ENCODE measurements at regions not wholly inside any gene's neighbourhood (a gene's known extent, or its start where the extent isn't known, plus 50 kb on each side); places are given as distances from the start of the nearest gene placed in this dataset.

DNA sequence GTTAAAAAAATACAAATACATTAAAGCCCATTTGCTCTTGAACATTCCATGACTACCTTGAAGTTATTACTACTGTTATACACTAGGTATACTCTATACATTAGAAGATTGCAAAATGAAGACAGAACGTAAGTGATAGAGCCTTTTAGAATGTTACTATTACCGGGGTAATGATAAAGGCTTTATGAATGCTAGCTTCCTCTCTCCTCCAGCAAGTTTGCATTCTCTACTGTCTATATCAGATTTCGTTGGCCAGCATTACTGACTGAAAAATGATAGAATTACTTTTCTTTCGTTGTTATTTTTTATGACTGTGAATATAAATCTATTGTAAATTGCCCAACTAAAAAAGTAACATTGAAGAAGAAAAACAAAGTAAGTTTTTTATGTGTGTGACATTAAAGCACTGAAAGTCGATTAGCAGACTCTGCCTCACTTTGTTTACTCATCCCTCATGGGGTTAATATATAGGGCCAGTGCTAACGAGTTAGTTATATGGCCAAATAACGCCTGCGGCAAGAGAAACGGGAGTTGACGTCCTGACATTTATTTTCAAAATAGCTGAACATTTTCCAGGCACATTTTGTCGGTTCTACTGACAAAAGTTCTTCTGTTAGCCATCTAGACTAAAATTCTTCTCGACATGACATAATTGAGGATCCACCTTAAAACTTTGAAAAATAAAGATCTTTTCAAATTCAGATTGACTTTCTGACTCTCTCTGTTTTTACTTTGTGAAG is 163.8 kb upstream of the KITLG start:
- Histone ChIP-seq H3K4me3 (ENCODE audit: control insufficient read depth in 2 of 3, extremely low read depth in 1 of 3, insufficient read depth in 2 of 3, low read depth in 1 of 3, low read length in 3 of 3) (no peak overlapping the region), H3K9ac (ENCODE audit: control insufficient read depth, extremely low read depth, insufficient read depth, low read length) (no peak overlapping the region), H2AFZ (ENCODE audit: control insufficient read depth, low read length) (peak overlapping the region; percentile 50), H3K9me1 (ENCODE audit: control insufficient read depth, extremely low read depth, insufficient read depth, low read length) (no peaks in the 10 kb centered on the region), H3K4me2 (ENCODE audit: control insufficient read depth, extremely low read depth, insufficient read depth, low read depth, low read length) (peak overlapping the region; percentile 56), H3K79me2 (ENCODE audit: control insufficient read depth, insufficient read depth, low read length) (no peaks in the 10 kb centered on the region), H3K4me1 (ENCODE audit: control insufficient read depth, extremely low read depth, insufficient read depth, low read length) (peaks cover 6% of the 10 kb centered on the region), H3K27ac (ENCODE audit: control insufficient read depth, insufficient read depth, low read length) (no peak overlapping the region), H3K27me3 (ENCODE audit: control insufficient read depth, extremely low read depth, insufficient read depth, low read length) (no peaks in the 10 kb centered on the region), H4K20me1 (ENCODE audit: control insufficient read depth, extremely low read depth, insufficient read depth, low read length) (no peaks in the 10 kb centered on the region), H3K9me3 (ENCODE audit: control insufficient read depth, low read depth, low read length) (no peaks in the 10 kb centered on the region), H3K36me3 (ENCODE audit: control insufficient read depth in 2 of 2, extremely low read depth in 1 of 2, insufficient read depth in 2 of 2, low read length in 2 of 2) (no peaks in the 10 kb centered on the region)
- DNase-seq (ENCODE audit: low read depth, low spot score): no peak
- TF ChIP-seq, protein P1, sequence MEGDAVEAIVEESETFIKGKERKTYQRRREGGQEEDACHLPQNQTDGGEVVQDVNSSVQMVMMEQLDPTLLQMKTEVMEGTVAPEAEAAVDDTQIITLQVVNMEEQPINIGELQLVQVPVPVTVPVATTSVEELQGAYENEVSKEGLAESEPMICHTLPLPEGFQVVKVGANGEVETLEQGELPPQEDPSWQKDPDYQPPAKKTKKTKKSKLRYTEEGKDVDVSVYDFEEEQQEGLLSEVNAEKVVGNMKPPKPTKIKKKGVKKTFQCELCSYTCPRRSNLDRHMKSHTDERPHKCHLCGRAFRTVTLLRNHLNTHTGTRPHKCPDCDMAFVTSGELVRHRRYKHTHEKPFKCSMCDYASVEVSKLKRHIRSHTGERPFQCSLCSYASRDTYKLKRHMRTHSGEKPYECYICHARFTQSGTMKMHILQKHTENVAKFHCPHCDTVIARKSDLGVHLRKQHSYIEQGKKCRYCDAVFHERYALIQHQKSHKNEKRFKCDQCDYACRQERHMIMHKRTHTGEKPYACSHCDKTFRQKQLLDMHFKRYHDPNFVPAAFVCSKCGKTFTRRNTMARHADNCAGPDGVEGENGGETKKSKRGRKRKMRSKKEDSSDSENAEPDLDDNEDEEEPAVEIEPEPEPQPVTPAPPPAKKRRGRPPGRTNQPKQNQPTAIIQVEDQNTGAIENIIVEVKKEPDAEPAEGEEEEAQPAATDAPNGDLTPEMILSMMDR (optimal IDR thresholded peaks at IDR 0.05 in 1 of 3, IDR thresholded peaks at IDR 0.05 in 1 of 3, conservative IDR thresholded peaks at IDR 0.05 in 1 of 3; ENCODE audit: extremely low read depth in 1 of 3, insufficient read depth in 2 of 3, low read length in 3 of 3): no peak
- no peak for TF ChIP-seq EZH2 (IDR thresholded peaks at IDR 0.05; ENCODE audit: low read length)
- dilution Hi-C loops (cut with MboI; ENCODE audit: extremely low pct_ligation_motif_present, low sequenced_read_pairs): no loop called here
- no peak for FAIRE-seq

DNA sequence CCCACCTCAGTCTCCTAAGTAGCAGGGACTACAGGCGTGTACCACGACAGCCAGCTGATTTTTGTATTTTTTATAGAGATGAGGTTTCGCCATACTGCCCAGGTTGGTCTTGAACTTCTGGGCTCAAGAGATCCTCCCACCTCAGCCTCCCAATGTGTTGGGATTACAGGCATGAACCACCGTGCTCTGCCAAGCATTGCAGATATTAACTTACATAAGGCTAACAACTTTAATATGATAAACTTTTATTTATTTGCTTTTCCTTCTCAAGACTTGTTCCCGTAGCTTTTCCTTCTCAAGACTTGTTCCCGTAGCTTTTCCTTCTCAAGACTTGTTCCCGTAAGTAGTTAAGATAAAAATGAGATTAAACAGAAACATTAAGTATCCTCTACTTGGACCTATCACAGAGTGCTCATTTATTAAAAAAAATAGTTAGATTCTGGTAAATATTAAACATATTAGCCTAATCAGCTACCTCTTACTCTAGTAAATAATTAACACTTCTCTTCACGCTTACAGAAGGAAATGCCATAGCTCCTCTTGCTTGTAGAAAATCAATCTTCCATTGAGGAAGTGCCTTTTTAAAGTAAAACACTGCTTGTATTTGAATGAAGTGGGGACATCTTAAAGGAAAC is 157.7 kb upstream of the KITLG start:
- no peaks in the 10 kb centered on the region for H3K36me3 ChIP-seq (ENCODE audit: control insufficient read depth in 2 of 2, extremely low read depth in 1 of 2, insufficient read depth in 2 of 2, low read length in 2 of 2)
- no peak overlapping the region for H3K9ac ChIP-seq (ENCODE audit: control insufficient read depth, extremely low read depth, insufficient read depth, low read length)
- dilution Hi-C loops (cut with MboI; ENCODE audit: extremely low pct_ligation_motif_present, low sequenced_read_pairs): no loop called here
- FAIRE-seq: no peak
- no peaks in the 10 kb centered on the region for H3K79me2 ChIP-seq (ENCODE audit: control insufficient read depth, insufficient read depth, low read length)
- TF ChIP-seq, protein P1 (optimal IDR thresholded peaks at IDR 0.05 in 1 of 3, IDR thresholded peaks at IDR 0.05 in 1 of 3, conservative IDR thresholded peaks at IDR 0.05 in 1 of 3; ENCODE audit: extremely low read depth in 1 of 3, insufficient read depth in 2 of 3, low read length in 3 of 3): no peak
- no peak for TF ChIP-seq EZH2 (IDR thresholded peaks at IDR 0.05; ENCODE audit: low read length)
- no peak overlapping the region for H2AFZ ChIP-seq (ENCODE audit: control insufficient read depth, low read length)
- no peaks in the 10 kb centered on the region for H3K9me1 ChIP-seq (ENCODE audit: control insufficient read depth, extremely low read depth, insufficient read depth, low read length)
- H3K27me3 ChIP-seq (ENCODE audit: control insufficient read depth, extremely low read depth, insufficient read depth, low read length): no peaks in the 10 kb centered on the region
- no peak for DNase-seq (ENCODE audit: low read depth, low spot score)
- no peak overlapping the region for H3K4me3 ChIP-seq (ENCODE audit: control insufficient read depth in 2 of 3, extremely low read depth in 1 of 3, insufficient read depth in 2 of 3, low read depth in 1 of 3, low read length in 3 of 3)
- no peak overlapping the region for H3K27ac ChIP-seq (ENCODE audit: control insufficient read depth, insufficient read depth, low read length)
- no peak overlapping the region for H3K4me2 ChIP-seq (ENCODE audit: control insufficient read depth, extremely low read depth, insufficient read depth, low read depth, low read length)
- no peaks in the 10 kb centered on the region for H3K9me3 ChIP-seq (ENCODE audit: control insufficient read depth, low read depth, low read length)
- no peaks in the 10 kb centered on the region for H3K4me1 ChIP-seq (ENCODE audit: control insufficient read depth, extremely low read depth, insufficient read depth, low read length)
- no peaks in the 10 kb centered on the region for H4K20me1 ChIP-seq (ENCODE audit: control insufficient read depth, extremely low read depth, insufficient read depth, low read length)
